ENCODE measurements at regions not wholly inside any gene's neighbourhood (a gene's known extent, or its start where the extent isn't known, plus 50 kb on each side); places are given as distances from the start of the nearest gene placed in this dataset.

- ATAC-seq (no peak), DNase-seq (ENCODE audit: extremely low read depth in 1 of 4, low spot score in 3 of 4) (no peak), FAIRE-seq (no peak)
- no peaks in the 10 kb centered on the region for H3K4me1 ChIP-seq (replicated peaks in 1 of 2; ENCODE audit: control insufficient read depth in 2 of 2, insufficient read depth in 2 of 2, low read length in 2 of 2)
- no peaks in the 10 kb centered on the region for H3K9me1 ChIP-seq (ENCODE audit: control insufficient read depth, insufficient read depth, low read length)
- H3K9ac ChIP-seq (ENCODE audit: insufficient read depth in 1 of 2, low read depth in 2 of 2, low read length in 2 of 2): no peak overlapping the region
- no peak overlapping the region for H3K4me3 ChIP-seq
- H4K20me1 ChIP-seq (replicated peaks; ENCODE audit: control insufficient read depth, insufficient read depth, low read length): no peaks in the 10 kb centered on the region
- no peak overlapping the region for H3K4me2 ChIP-seq (ENCODE audit: insufficient read depth, low read length)
- H3K27me3 ChIP-seq (ENCODE audit: control insufficient read depth in 2 of 2, insufficient read depth in 2 of 2, low read length in 2 of 2): peaks cover 0 to 4% of the 10 kb centered on the region in 2 experiments; a peak in 2 of 5 replicates
- no TSS peak for BruUV-seq (replicated peaks)
- ChIA-PET CTCF (ENCODE audit: low intra/inter-chr PET ratio) (no interaction called here), POLR2A (no interaction called here)
- intact Hi-C loops (cut with micrococcal nuclease): no loop called here
- no peak for TF ChIP-seq ARID1B (IDR thresholded peaks at IDR 0.05)
- in situ Hi-C loops (cut with MboI): no loop called here
- H3K79me2 ChIP-seq (ENCODE audit: control insufficient read depth, insufficient read depth, low read length): no peaks in the 10 kb centered on the region
- no peaks in the 10 kb centered on the region for H3K9me3 ChIP-seq (replicated peaks; ENCODE audit: control insufficient read depth, insufficient read depth, low read depth, low read length)
- WGBS (ENCODE audit: insufficient coverage, low coverage, missing lambda C conversion rate): 0% methylated on average over 4 of the region's 4 CpGs
- H3K27ac ChIP-seq (ENCODE audit: extremely low read depth, low read depth, low read length): no peak overlapping the region
- H3K36me3 ChIP-seq (ENCODE audit: control insufficient read depth, insufficient read depth, low read length): no peaks in the 10 kb centered on the region
- H2AFZ ChIP-seq (ENCODE audit: low read depth, low read length): no peak overlapping the region
Measured at GRCh38 chr13:31054632-31055031, 107.1 kb downstream of the HSPH1 start.

- no peak for FAIRE-seq
- ChIA-PET POLR2A (no interaction called here), CTCF (ENCODE audit: low intra/inter-chr PET ratio) (no interaction called here)
- Histone ChIP-seq H3K36me3 (ENCODE audit: control insufficient read depth, insufficient read depth, low read length) (no peaks in the 10 kb centered on the region), H2AFZ (ENCODE audit: low read depth, low read length) (no peak overlapping the region), H3K27ac (ENCODE audit: extremely low read depth, low read depth, low read length) (no peak overlapping the region), H3K79me2 (ENCODE audit: control insufficient read depth, insufficient read depth, low read length) (no peaks in the 10 kb centered on the region), H4K20me1 (replicated peaks; ENCODE audit: control insufficient read depth, insufficient read depth, low read length) (no peaks in the 10 kb centered on the region), H3K9me3 (replicated peaks; ENCODE audit: control insufficient read depth, insufficient read depth, low read depth, low read length) (no peaks in the 10 kb centered on the region), H3K9ac (ENCODE audit: insufficient read depth in 1 of 2, low read depth in 2 of 2, low read length in 2 of 2) (no peak overlapping the region), H3K4me2 (ENCODE audit: insufficient read depth, low read length) (no peak overlapping the region), H3K27me3 (ENCODE audit: control insufficient read depth in 2 of 2, insufficient read depth in 2 of 2, low read length in 2 of 2) (peaks cover 0 to 4% of the 10 kb centered on the region in 2 experiments; a peak in 2 of 5 replicates), H3K4me1 (replicated peaks in 1 of 2; ENCODE audit: control insufficient read depth in 2 of 2, insufficient read depth in 2 of 2, low read length in 2 of 2) (no peaks in the 10 kb centered on the region), H3K9me1 (ENCODE audit: control insufficient read depth, insufficient read depth, low read length) (no peaks in the 10 kb centered on the region), H3K4me3 (no peak overlapping the region)
- BruUV-seq (replicated peaks): no TSS peak
- 0% methylated on average over 2 of the region's 6 CpGs for WGBS (ENCODE audit: insufficient coverage, low coverage, missing lambda C conversion rate)
- ATAC-seq: no peak
- intact Hi-C loops (cut with micrococcal nuclease) (no loop called here), in situ Hi-C loops (cut with MboI) (no loop called here)
- TF ChIP-seq ZNF740 (CRISPR knock-in tag; IDR thresholded peaks at IDR 0.05) (no peak), ZNF740 (tag; IDR thresholded peaks at IDR 0.05) (no peak), ZNF586 (CRISPR knock-in tag; conservative IDR thresholded peaks at IDR 0.05) (no peak), BACH1 (tag; IDR thresholded peaks at IDR 0.05) (no peak), SIN3A (IDR thresholded peaks at IDR 0.05; ENCODE audit: borderline replicate concordance in 2 of 2, control insufficient read depth in 1 of 2, low read depth in 2 of 2, low read length in 2 of 2) (no peak), USF2 (CRISPR knock-in tag; IDR thresholded peaks at IDR 0.05) (no peak), TFAP4 (CRISPR knock-in tag; IDR thresholded peaks at IDR 0.05; ENCODE audit: borderline replicate concordance) (no peak), GTF2A2 (tag; IDR thresholded peaks at IDR 0.05) (no peak), RFX5 (IDR thresholded peaks at IDR 0.05; ENCODE audit: low read depth, low read length) (no peak), THRA (IDR thresholded peaks at IDR 0.05) (no peak)
- DNase-seq (ENCODE audit: extremely low read depth in 1 of 4, low spot score in 3 of 4): no peak
Measured at GRCh38 chr13:31053896-31054295, 107.8 kb downstream of the HSPH1 start.

All from K562 (cell line).